ENCODE measurements at regions not wholly inside any gene's neighbourhood (a gene's known extent, or its start where the extent isn't known, plus 50 kb on each side); places are given as distances from the start of the nearest gene placed in this dataset.
"Not testable (repeated sequence)": the region's sequence is repeated elsewhere in the genome, so short reads cannot be mapped to it uniquely, and the experiment has no call there.

DNA sequence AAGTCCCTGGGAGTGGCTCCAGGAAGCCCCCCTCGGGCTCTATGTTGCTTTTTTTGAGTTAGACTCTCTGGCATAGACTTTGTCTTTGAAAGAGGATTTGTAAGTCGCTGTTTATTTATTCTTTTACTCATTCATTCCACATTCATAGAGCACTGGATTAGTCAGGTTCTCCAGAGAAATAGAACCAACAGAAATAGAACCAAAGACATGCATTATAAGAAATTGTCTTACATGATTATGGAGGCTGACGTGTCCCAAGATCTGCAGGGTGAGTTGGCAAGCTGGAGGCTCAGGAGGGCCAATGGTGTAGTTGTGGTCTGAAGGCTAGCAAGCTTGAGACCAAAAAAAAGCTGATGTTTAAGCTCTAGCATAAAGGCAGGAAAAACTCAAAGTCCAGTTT, 98.3 kb upstream of the CHD6 start:
- peak; percentile 79 for ATAC-seq

DNA sequence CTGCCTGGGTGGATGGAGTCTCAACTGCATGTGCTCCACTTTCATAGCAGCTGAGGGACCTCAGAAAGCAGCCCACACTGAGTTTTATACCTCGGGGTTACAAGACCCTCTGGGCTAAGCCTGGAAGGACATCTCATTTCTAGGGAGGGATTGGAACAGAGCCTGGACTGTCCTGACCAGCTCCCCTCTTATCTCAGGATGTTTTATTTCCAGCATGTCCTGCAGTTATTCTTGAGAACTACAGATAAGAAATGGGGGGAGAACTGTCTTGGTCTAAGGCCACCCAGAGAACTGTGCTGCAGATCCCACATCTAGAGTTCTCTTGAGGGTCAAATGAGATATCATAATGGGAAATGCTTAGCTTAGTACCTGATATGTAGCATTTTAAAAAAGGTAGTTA, 97.3 kb upstream of the CHD6 start:
- ATAC-seq, result no peak

DNA sequence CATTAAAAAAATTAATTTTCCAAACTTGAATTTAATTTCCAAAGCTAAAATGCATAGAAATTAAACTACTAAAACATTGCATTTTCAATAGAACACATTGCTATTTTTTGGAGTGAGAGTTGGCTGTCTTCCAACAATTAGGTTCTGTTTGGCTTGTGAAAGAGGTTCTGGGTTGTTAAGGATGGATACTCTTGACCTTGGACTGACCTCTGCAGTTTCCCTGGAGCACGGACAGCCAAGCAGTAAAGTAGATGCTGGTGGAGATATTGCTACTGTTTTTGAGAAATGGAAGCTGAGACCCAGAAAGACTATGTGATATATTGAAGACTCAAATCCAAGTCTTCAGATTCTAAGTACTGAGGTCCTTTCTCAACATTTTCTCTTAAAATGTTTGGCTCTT, 95.9 kb upstream of the CHD6 start:
- ATAC-seq, result no peak

DNA sequence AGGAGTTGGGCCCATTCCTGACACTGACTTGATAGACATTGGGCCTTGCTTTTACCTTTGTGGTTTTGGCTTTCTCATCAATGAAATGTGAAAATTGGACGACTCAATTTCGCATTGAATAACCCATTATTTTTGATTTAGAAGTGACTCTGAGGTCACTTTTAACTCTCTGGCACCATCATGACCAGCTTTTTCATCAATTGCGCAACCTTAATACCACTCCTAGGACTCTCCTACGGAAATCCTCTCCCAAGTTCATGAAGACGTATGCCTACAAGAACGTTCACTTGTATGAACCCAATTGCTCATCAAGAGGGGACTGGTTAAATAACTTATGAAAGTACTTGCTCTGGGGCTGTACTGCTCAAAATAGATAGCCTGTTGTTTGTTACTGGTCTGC, 86.7 kb upstream of the CHD6 start:
- no peak for ATAC-seq

DNA sequence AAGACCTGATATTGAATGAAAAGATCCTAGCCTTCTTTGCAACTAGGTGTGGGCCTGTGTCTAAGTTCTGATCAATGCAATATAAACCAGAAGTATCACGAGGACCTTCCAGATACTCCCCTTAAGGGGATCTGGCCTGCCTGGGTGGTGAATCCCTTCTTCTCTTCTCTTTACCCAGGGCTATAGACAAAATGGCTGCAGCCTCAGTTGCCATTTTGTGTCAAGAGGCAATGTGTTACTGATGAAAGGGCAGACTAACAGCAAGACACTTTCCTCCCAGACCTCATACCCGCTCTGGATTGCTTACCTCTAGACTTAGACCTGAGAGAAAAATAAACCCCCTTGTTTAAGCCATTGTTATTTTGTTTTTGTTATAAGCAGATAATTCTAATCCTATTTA, 84.5 kb upstream of the CHD6 start:
- no peak for ATAC-seq

DNA sequence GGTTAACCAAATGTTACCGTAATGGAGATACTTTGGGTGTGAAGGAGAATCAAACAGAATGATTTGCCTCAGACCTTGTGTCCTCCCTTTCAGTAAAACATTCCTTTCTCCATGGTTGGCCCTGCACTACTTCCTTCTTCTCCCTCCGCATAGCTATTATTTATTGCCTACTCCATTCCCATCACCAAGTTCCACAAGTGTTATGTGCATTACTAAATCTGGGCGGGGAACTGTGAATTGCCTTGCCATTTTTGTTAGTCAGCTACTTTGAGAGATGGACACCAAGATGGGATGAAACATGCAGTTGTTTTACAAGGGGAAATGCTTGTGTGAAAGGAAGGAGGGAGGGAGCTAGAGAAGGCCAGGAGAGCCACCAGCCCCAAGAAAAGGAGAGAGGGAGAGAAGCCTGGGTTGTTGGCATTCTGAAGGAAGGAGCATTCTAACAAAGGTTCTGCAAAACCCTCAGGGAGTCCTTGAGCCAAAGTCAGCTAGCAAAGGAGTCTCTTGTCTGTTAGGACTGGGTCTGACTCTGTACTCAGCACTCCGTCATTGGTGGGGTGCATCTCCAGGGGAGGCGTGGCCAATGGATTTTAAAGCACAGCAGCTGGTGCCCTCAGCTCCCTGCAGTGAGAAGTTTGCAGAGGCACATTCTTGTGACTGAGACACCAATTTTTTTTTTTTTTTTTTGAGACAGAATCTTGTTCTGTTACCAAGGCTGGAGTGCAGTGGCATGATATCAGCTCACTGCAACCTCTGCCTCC, 83.6 kb upstream of the CHD6 start:
- no peak for ATAC-seq

DNA sequence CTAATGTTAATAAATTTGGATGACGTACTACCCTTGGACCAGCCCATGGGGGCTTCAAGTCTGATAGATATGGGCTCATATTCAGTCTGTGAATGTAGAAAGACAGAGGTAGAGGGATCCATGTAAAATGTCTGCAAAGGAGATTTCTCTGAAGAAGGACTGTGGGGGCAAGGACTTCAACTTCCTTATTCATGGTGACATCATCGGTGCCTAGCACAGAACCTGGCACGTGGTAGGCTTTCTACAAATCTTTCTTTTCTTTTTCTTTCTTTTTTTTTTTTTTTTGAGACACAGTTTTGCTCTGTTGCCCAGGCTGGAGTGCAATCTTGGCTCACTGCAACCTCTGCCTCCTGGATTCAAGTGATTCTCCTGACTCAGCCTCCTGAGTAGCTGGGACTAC, 81.5 kb upstream of the CHD6 start:
- not testable (repeated sequence) for ATAC-seq

DNA sequence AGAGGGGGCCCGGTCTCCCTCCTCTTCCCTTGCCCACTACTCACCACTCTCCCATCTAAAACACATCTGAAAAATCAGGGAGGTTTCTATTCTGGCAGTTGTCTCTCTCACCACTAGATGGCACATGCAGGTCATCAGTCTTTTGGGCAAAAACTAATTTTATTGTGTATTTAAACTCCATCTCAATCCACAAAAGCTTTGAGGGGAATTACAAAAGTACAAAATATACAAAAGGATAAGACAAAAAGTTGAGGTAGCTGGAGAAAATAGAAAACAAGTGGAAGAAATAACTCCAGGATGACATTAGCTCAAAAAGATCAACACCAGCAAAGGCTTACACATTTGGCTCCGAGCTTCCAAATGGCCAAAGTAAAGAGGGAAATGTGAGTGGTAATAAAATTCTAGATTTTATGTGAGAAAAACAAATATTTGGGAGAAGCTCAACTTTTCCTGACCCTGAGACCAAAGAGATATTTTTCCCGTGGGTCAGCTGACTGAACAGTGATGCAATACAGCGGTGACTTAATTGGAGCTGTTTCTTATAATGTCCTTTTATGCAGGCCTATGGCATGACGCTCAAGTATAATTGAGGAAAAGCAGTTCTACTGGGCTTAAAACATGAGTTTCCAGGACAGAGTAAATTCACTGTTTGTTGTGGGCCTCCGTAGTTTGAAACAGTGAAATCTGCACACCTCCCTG, 79.8 kb upstream of the CHD6 start:
- ATAC-seq, result no peak

DNA sequence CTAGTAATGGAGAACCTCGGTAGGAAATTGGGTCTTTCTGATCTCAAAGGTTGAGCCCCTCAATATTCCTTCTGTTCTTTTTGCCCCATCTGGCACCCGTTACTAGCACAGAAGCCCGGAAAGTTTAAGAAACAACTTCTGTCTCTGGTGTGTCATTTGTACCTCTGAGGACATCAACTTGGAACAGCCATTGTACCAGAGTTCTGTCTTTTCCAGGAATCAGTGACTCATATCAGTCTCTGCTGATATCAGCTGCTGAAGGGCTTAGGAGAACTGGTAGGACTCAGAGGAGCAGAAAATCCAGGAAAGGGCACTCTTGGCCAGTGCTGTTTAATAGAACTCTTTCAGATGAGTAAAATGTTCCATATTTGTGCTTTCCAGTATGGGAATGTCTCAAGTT, 78.3 kb upstream of the CHD6 start:
- ATAC-seq, result no peak

DNA sequence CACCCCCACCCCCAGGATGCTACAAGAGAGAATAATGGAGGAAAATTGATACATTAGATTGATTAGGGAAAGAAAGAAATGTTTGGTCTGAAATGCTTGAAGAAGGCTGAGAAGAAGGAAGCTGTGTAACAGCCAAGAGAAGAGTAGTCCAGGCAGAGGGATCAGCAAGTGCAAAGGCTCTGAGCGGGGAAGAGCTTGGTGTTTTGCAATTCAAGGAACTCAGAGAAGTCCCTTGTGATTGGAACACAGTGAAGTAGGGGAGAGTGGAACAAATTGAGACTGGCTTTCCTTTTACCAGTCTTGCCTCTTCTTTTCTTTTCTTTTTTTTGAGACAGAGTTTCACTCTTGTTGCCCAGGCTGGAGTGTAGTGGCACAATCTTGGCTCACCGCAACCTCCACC, 76.6 kb upstream of the CHD6 start:
- no peak for ATAC-seq

DNA sequence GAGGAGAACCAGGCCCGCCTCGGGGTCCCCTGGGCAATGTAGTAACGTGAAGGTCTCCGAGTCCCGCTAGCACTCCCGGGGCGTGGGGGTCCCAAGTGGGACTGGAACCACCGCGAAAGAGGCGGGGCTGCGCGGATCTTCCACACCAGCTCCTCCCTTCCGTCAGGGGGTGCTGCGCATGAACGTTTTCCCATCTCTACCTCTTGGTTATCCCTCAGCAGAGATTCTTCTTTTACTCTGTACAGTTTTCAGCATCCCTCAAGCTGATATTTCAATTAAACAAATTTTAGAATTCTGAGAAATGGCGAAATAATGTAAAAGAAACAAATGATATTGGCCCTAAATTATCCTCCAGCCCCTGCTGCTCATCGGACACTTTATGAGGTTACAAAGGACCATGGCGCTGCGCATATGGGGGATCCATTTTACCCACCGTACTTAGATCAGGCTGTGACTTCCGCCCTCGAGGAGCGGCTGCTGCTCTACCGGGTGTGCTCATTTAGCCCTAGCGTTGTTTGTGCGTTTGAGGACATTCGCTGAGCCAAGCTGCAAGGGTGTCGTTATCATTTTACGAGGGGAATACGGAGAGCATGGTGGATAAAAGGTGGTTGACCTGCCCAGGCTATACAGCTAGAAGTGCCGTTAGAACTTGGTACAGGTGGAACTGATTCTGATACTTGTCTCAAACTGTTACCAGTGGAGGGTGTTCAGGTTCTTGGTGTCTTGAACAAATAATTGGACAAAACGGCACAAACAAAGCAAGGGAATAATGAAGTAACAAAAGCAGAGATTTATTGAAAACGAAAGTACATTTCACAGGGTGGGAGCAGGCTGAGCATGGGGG, 75.2 kb upstream of the CHD6 start:
- ATAC-seq, result peak; percentile 92

DNA sequence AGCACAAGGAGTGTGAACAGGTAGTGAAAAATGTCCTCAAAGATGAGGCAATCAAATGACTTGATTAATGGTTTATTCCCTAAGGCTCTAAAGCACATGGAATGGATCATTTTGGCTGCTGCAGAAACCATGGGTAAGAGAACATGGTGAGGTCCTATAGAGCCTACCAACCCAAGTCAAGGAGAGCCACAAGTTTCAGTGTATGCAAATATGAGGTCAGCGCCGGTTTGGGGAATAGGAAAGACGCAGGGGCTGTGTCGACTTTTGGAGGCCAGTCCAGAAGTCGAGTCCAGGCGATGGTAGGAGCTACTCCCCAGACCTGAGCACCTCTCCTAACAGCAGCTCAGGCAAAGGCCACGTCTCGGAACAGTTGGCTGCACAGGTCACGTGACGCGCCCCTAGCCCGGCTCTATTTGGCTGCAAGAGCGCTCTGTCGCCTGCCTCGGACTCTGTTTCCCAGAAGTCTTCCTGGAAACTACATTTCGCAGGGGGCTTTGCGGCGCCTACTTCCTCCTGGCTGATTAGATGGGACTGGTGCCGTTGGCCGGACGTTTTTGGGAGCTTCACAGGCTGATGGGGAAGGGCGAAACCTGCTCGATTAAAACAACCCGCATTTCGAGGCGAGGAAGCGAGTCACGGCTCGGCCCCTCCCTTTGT, 74.4 kb upstream of the CHD6 start:
- peak; percentile 60 for ATAC-seq

DNA sequence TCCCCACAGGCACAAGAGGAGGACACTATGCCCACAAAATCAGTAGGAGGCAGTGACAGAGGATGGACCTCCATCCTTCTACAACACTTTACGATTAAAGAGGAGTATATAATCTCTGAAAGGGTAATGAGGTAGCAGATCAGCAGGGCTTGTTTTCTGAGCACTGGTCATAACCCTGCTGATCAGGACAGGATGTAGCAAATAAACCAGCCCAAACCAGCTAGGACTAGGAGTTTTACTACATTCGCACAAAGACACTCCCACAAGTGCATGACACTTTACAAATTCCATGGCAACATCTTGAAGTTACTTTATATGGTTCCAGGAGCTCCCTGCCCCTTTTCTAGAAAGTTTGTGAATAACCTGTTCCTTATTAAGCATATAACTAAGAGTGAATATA, 73.3 kb upstream of the CHD6 start:
- ATAC-seq, result no peak

DNA sequence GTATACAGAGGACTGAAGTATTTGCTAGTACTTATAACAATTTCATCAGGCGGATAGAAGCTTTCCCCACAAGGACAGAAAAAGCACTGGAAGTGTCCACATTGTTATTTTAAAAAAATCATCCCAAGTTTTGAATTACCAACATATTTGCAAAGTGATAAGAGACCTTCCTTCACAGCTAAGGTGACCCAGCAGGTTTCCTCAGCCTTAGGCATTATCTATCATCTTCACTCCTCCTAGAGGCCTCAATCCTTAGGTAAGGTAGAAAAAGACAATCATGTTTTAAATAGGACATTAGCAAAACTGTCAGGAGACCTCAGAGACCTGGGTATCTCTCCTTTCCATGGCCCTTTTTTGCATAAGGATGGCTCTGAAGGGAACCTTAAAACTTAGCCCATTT, 72.5 kb upstream of the CHD6 start:
- ATAC-seq, result no peak

DNA sequence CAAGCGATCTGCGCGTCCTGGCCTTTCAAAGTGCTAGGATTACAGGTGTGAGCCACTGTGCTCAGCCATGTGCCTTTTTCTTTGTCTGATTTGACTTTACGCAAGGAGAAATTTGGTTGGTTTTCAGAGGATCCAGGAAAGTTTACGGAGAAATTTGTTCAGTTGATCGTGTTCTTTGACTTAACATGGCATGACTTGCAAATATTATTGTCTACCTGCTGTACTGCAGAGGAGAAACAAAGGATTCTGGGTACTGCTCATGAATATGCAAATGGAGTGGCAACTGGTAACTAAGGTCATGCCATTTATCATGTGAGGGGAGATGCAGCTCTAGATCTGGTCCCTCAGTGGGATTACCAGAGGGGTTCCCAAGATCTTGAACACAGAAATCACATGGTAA, 68.8 kb upstream of the CHD6 start:
- no peak for ATAC-seq

DNA sequence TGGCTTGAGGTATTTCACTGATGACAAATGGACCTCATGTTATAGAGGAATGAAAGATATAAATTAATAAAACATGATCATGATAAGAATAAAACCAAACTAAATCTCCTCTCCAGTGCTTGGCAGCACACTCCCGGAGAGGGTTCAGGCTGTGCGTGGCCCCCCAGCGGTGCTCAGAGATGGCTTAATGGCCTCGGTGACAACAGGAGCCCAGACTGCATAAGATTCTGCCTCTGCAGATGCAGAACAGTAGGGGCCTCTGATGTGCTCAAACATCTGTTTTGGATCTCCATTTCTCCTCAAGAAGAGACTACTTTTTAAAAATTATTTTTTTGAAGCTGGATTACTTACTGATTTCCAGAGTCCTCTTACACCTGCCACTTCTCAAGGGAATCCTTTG, 67.0 kb upstream of the CHD6 start:
- ATAC-seq, result not testable (repeated sequence)

DNA sequence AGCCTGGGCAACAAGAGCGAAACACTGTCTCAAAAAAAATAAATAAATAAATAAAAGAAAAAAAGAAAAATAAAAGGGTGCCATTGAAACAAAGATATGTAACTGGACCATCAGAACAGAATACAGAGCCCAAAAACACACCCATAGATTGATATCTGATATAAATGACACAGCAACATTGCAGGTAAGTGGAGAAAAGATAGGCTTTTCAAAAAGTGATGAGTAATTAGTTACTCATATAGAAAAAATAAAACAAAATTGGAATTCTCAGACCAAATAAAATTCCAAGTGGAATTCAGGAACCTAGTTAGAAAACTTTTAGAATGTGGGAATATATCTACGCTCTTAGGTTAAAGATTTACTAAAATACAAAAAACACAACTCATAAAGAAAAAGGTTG, 60.6 kb upstream of the CHD6 start:
- no peak for ATAC-seq

DNA sequence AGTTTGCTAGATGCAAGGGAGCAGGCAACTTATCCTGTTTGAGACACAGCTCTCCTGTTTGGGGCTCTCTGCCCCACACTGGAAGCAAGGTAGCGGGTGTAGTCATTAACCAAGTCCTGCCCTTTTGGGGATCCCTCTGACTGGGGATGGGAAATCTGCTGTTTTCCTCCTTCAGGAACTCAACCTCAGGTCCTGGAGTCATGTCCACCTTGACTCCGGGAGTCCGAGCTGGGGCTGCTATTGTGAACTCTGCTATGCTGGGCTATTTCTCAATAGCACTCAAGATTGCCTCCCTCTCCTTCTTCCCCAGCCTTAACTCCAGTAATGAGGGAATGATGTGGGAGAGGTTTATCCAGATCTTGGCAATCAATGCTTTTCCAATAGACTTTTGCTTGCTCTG, 54.1 kb upstream of the CHD6 start:
- ATAC-seq, result no peak

DNA sequence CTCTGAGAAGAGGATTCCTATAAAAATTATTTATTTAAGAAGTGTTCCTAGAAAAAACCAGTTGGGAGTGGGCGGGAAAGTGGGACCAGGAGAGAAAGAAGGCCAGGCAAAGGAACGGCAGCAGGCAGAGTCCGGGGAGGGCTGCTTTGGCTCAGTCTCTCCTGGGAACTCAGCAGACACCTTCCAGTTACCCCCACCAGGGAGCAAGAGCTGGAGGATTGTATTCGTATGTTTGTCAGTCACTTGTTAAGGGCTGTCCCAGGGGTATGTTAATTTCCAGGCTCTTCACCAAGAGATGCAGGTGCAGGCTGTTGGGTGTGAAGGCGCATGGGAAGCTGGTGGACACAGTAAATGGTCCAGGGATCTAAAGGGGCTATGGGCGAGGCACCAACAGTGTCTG, 53.0 kb upstream of the CHD6 start:
- ATAC-seq, result no peak

DNA sequence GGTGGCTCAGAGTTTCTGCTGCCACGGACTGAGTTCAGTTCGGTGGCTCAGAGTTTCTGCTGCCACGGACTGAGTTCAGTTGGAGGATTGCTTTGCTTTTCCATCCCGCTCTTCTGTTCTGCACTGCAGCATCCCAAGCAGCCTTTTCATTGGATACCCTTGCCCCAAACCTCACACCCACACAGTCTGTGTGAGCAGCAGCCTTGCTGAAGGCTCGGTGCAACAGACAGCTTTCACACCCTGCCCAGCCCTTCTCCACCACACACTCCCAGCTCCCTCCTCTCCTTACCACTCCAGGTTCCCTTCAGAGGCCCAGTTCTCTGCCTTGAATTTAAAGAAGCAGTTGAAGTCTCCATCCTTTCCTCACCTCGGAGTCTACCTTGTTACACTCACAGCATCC, 52.5 kb upstream of the CHD6 start:
- ATAC-seq, result no peak

DNA sequence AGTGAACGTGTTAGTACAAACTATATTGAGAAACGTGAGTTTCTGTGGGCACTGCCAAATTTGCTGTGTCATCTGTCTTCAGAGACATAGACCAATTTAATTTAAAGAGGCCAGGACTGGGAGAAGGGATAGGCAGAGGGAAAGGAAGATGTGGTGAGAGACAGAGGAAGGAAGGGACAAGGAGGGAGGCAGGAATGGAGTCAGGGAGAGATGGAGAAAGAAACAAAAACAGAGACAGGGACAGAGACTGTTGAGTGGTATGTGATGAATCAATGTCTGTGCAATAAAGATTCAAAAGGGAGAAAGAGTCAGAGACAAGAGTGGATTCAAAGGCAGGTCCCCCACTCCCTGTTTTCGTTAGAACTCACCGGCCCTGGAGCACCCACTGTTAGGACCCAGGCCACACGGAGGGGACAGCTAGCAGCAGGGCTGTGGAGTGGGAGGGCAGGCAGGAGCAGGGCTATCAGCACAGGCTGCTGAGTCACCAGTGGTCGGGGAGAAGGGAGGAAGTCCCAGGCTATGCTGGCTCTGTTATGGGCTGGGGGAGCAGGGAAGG, 51.6 kb upstream of the CHD6 start:
- no peak for ATAC-seq

DNA sequence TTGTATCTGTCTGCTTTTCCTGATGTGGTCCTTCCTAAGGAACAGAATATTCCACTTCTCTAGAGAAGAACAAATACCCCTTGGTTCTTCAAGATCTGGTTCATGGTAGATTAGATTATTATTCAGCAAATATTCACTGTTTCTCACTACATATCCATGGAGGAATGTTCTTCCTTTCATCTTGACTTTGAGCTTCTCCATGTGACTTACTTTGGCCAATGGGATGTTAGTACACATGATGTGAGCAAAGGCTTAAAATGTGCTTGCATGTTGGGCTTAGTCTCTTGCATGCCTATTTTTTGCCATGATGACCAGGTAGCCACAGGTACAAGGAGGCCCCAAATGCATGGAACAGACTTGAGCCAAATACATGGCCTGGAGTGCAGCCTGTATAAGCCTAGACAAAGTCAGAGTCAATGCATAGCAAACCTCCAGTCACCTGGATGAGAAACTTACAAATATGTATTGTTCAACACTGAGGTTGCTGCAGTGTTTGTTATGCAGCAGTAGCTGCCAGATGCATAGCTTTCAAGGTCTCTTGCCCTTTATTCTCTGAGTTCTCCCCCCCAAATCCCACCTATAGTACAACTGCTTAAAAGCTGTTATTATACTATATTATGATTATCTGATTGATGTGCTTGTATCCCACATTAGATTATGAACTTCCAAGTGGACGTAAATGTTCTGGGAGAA, 50.0 kb upstream of the CHD6 start:
- ATAC-seq, result no peak

All from esophagus mucosa (tissue), 1 donor.